ACC112 (cell line): ENCODE measurements at regions not wholly inside any gene's neighbourhood (a gene's known extent, or its start where the extent isn't known, plus 50 kb on each side); places are given as distances from the start of the nearest gene placed in this dataset.

Experiments
- H2AFZ ChIP-seq: fragments of 200-600 bp; sonication (generic); one replicate; pipeline ENCODE4 v1.6.0; 2017; ENCODE audit warnings: antibody characterized with exemption, low read length; ENCODE audit not compliant: unreplicated experiment
- H3K27ac ChIP-seq: fragments of 200-600 bp; sonication (generic); 2 replicates; pipeline ENCODE4 v1.5.1; 2014; ENCODE audit warnings: low read depth, mild to moderate bottlenecking, antibody characterized with exemption, low read length, moderate library complexity
- H3K27me3 ChIP-seq: fragments of 200-600 bp; sonication (generic); 2 replicates; pipeline ENCODE4 v1.6.1; 2014; ENCODE audit warnings: mild to moderate bottlenecking, antibody characterized with exemption, low read length, moderate library complexity, mixed read lengths; ENCODE audit not compliant: insufficient read depth
- H3K36me3 ChIP-seq: fragments of 200-600 bp; sonication (generic); 2 replicates; pipeline ENCODE4 v1.6.1; 2016; ENCODE audit warnings: mild to moderate bottlenecking, antibody characterized with exemption, low read length, moderate library complexity, mixed read lengths; ENCODE audit not compliant: insufficient read depth
- H3K4me1 ChIP-seq: fragments of 200-600 bp; sonication (generic); one replicate; pipeline ENCODE4 v1.6.1; 2016; ENCODE audit warnings: low read length, mixed read lengths; ENCODE audit not compliant: insufficient read depth, unreplicated experiment, control insufficient read depth
- H3K4me3 ChIP-seq: fragments of 200-600 bp; sonication (generic); 2 replicates; pipeline ENCODE4 v1.5.1; 2014; ENCODE audit warnings: mild to moderate bottlenecking, low read depth, low read length
- H3K79me2 ChIP-seq: fragments of 200-600 bp; sonication (generic); one replicate; pipeline ENCODE4 v1.6.0; 2016; ENCODE audit warnings: low read length; ENCODE audit not compliant: control insufficient read depth, unreplicated experiment, insufficient read depth

GRCh38 chr16:60041671-60042070, 1307.6 kb upstream of the GOT2 start:
- Histone ChIP-seq H3K79me2 (no peaks in the 10 kb centered on the region), H3K27me3 (no peaks in the 10 kb centered on the region), H3K36me3 (no peaks in the 10 kb centered on the region)

GRCh38 chr16:60031740-60032139, 1297.6 kb upstream of the GOT2 start:
- no peaks in the 10 kb centered on the region for H3K79me2 ChIP-seq
- no peaks in the 10 kb centered on the region for H3K4me1 ChIP-seq
- H3K4me3 ChIP-seq: no peak overlapping the region
- H3K27ac ChIP-seq: no peak overlapping the region
- H3K27me3 ChIP-seq: no peaks in the 10 kb centered on the region
- H2AFZ ChIP-seq: no peak overlapping the region
- H3K36me3 ChIP-seq: no peaks in the 10 kb centered on the region

More at GRCh38 chr16:60041671-60042070, 1307.6 kb upstream of the GOT2 start:
- no peaks in the 10 kb centered on the region for H3K4me1 ChIP-seq
- no peak overlapping the region for H2AFZ ChIP-seq
- no peak overlapping the region for H3K4me3 ChIP-seq
- no peak overlapping the region for H3K27ac ChIP-seq

GRCh38 chr16:60027351-60027750, 1293.2 kb upstream of the GOT2 start:
- Histone ChIP-seq H3K4me3 (no peak overlapping the region), H3K79me2 (no peaks in the 10 kb centered on the region)

GRCh38 chr16:60013076-60013475, 1279.0 kb upstream of the GOT2 start:
- Histone ChIP-seq H3K36me3 (no peaks in the 10 kb centered on the region), H2AFZ (no peak overlapping the region), H3K27me3 (no peaks in the 10 kb centered on the region), H3K4me1 (no peaks in the 10 kb centered on the region), H3K27ac (no peak overlapping the region), H3K79me2 (no peaks in the 10 kb centered on the region), H3K4me3 (no peak overlapping the region)

More at GRCh38 chr16:60027351-60027750, 1293.2 kb upstream of the GOT2 start:
- no peak overlapping the region for H3K27ac ChIP-seq
- no peaks in the 10 kb centered on the region for H3K4me1 ChIP-seq
- no peak overlapping the region for H2AFZ ChIP-seq
- H3K36me3 ChIP-seq: no peaks in the 10 kb centered on the region
- H3K27me3 ChIP-seq: no peaks in the 10 kb centered on the region

GRCh38 chr16:60001523-60001922, 1267.4 kb upstream of the GOT2 start:
- Histone ChIP-seq H3K27ac (no peak overlapping the region), H3K27me3 (no peaks in the 10 kb centered on the region), H3K36me3 (no peaks in the 10 kb centered on the region), H2AFZ (no peak overlapping the region), H3K79me2 (no peaks in the 10 kb centered on the region), H3K4me3 (no peak overlapping the region), H3K4me1 (no peaks in the 10 kb centered on the region)

- Histone ChIP-seq H3K79me2 (no peaks in the 10 kb centered on the region), H2AFZ (no peak overlapping the region), H3K4me3 (no peak overlapping the region), H3K4me1 (no peaks in the 10 kb centered on the region), H3K36me3 (no peaks in the 10 kb centered on the region), H3K27me3 (no peaks in the 10 kb centered on the region), H3K27ac (no peak overlapping the region)
These were observed 1263.6 kb upstream of the GOT2 start for GRCh38 chr16:59997706-59998105.

GRCh38 chr16:59993101-59993500, 1259.0 kb upstream of the GOT2 start:
- no peak overlapping the region for H3K27ac ChIP-seq
- H3K36me3 ChIP-seq: no peaks in the 10 kb centered on the region
- no peak overlapping the region for H3K4me3 ChIP-seq
- no peak overlapping the region for H2AFZ ChIP-seq
- no peaks in the 10 kb centered on the region for H3K4me1 ChIP-seq
- H3K79me2 ChIP-seq: no peaks in the 10 kb centered on the region
- no peaks in the 10 kb centered on the region for H3K27me3 ChIP-seq

- Histone ChIP-seq H3K4me3 (no peak overlapping the region), H3K4me1 (no peaks in the 10 kb centered on the region), H3K36me3 (no peaks in the 10 kb centered on the region), H3K79me2 (no peaks in the 10 kb centered on the region), H3K27me3 (no peaks in the 10 kb centered on the region), H2AFZ (no peak overlapping the region), H3K27ac (no peak overlapping the region)
These were observed 1257.1 kb upstream of the GOT2 start for GRCh38 chr16:59991171-59991570.

- Histone ChIP-seq H3K4me1 (no peaks in the 10 kb centered on the region), H3K27me3 (no peaks in the 10 kb centered on the region), H2AFZ (no peak overlapping the region)
These were observed 1254.5 kb upstream of the GOT2 start for GRCh38 chr16:59988591-59988990.

GRCh38 chr16:59975953-59976352, 1241.8 kb upstream of the GOT2 start:
- no peaks in the 10 kb centered on the region for H3K4me1 ChIP-seq
- H3K27me3 ChIP-seq: no peaks in the 10 kb centered on the region
- no peaks in the 10 kb centered on the region for H3K36me3 ChIP-seq
- no peaks in the 10 kb centered on the region for H3K79me2 ChIP-seq
- H2AFZ ChIP-seq: no peak overlapping the region
- H3K27ac ChIP-seq: no peak overlapping the region
- H3K4me3 ChIP-seq: no peak overlapping the region

More at GRCh38 chr16:59988591-59988990, 1254.5 kb upstream of the GOT2 start:
- H3K4me3 ChIP-seq: no peak overlapping the region
- no peak overlapping the region for H3K27ac ChIP-seq
- no peaks in the 10 kb centered on the region for H3K36me3 ChIP-seq
- H3K79me2 ChIP-seq: no peaks in the 10 kb centered on the region

GRCh38 chr16:59973966-59974365, 1239.8 kb upstream of the GOT2 start:
- H3K27me3 ChIP-seq: no peaks in the 10 kb centered on the region
- H3K27ac ChIP-seq: no peak overlapping the region
- H3K4me3 ChIP-seq: no peak overlapping the region
- no peaks in the 10 kb centered on the region for H3K36me3 ChIP-seq
- H3K79me2 ChIP-seq: no peaks in the 10 kb centered on the region
- H3K4me1 ChIP-seq: no peaks in the 10 kb centered on the region
- H2AFZ ChIP-seq: no peak overlapping the region
